VCaP (cell line): ENCODE measurements at regions not wholly inside any gene's neighbourhood (a gene's known extent, or its start where the extent isn't known, plus 50 kb on each side); places are given as distances from the start of the nearest gene placed in this dataset.
"Not testable (repeated sequence)": the region's sequence is repeated elsewhere in the genome, so short reads cannot be mapped to it uniquely, and the experiment has no call there.

Experiments
- H3K27ac ChIP-seq: fragments of 450-650 bp; 2 replicates; pipeline ENCODE4 v1.5.1; 2017
- TF ChIP-seq, protein P1 (sequence below): fragments of 450-650 bp; conservative IDR thresholded peaks from 2 replicates; pipeline ENCODE4 v1.5.1; 2017; ENCODE audit warnings: mild to moderate bottlenecking, moderate library complexity

DNA sequence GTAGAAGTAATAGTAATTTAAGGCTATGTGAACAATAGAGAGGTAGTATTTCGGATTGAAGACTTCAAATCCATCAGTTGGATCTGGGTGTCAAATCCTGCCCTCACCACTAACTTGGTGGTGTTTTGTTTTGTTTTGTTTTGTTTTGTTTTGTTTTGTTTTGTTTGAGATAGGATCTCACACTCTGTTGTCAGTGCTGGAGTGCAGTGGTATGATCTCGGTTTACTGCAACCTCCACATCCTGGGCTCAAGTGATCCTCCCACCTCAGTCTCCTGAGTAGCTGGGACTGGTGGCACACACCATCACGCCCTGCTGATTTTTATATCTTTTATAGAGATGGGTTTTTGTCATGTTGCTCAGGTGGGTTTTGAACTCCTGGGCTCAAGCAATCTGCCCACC is 129.4 kb upstream of the ZNF217 start:
- H3K27ac ChIP-seq = no peak overlapping the region
- TF ChIP-seq, protein P1, sequence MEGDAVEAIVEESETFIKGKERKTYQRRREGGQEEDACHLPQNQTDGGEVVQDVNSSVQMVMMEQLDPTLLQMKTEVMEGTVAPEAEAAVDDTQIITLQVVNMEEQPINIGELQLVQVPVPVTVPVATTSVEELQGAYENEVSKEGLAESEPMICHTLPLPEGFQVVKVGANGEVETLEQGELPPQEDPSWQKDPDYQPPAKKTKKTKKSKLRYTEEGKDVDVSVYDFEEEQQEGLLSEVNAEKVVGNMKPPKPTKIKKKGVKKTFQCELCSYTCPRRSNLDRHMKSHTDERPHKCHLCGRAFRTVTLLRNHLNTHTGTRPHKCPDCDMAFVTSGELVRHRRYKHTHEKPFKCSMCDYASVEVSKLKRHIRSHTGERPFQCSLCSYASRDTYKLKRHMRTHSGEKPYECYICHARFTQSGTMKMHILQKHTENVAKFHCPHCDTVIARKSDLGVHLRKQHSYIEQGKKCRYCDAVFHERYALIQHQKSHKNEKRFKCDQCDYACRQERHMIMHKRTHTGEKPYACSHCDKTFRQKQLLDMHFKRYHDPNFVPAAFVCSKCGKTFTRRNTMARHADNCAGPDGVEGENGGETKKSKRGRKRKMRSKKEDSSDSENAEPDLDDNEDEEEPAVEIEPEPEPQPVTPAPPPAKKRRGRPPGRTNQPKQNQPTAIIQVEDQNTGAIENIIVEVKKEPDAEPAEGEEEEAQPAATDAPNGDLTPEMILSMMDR = no peak

DNA sequence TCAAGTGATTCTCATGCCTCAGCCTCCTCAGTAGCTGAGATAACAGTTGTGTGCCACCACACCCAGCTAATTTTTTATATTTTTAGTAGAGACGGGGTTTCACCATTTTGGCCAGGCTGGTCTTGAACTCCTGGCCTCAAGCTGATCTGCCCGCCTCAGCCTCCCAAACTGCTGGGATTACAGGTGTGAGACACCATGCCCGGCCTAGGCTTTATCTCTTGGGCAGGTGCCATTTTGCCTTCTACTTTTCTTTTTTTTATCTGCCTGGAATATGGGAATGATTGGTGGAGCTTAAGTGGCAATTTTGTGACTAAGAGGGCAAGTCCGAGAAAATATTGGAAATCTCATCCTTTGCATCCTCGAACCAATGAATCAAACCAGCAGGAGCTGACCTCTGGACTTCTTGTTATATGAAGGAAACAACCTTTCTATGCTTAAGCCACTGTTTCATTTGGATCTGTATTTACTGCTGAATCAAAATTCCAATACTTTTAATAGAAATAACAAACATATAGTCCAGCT is 128.9 kb upstream of the ZNF217 start:
- TF ChIP-seq, protein P1 = no peak
- H3K27ac ChIP-seq = no peak overlapping the region

DNA sequence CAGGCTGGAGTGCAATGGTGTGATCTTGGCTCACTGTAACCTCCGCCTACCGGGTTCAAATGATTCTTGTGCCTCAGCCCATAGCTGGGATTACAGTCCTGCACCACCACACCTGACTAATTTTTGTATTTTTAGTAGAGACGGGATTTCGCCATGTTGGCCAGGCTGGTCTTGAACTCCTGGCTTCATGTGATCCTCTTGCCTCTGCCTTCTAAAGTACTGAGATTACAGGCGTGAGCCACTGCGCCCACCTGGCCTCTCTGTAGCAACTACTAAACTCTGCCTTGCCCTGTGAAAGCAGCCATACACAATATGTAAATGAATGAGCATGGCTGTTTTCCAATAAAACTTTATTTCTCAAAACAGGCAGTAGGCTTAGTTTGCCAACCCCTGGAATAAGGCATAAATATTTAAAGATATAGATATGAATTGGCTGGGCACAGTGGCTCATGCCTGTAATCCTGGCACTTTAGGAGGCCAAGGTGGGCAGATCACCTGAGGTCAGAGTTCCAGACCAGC is 127.9 kb upstream of the ZNF217 start:
- not testable (repeated sequence) for H3K27ac ChIP-seq

DNA sequence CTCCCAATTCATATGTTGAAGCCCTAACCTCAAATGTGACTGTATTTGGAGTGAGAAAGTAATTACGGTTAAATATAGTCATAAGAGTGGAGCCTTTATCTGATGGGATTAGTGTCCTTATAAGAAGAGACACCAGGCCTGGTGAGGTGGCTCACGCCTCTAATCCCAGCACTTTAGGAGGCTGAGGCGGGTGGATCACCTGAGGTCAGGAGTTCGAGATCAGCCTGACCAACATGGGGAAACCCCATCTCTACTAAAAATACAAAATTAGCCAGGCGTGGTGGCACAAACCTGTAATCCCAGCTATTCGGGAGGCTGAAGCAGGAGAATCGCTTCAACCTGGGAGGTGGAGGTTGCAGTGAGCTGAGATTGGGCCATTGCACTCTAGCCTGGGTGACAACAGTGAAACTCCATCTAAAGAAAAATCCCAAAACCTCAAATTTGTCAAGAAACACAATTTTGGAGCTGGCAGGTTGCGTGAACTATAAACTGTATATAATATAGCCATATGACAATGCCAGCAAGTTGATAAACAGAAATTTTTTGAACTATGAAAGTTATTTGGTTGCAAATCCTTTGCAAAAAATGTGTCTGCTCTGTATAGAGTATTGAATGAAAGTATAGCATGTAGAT is 125.6 kb upstream of the ZNF217 start:
- H3K27ac ChIP-seq = not testable (repeated sequence)

DNA sequence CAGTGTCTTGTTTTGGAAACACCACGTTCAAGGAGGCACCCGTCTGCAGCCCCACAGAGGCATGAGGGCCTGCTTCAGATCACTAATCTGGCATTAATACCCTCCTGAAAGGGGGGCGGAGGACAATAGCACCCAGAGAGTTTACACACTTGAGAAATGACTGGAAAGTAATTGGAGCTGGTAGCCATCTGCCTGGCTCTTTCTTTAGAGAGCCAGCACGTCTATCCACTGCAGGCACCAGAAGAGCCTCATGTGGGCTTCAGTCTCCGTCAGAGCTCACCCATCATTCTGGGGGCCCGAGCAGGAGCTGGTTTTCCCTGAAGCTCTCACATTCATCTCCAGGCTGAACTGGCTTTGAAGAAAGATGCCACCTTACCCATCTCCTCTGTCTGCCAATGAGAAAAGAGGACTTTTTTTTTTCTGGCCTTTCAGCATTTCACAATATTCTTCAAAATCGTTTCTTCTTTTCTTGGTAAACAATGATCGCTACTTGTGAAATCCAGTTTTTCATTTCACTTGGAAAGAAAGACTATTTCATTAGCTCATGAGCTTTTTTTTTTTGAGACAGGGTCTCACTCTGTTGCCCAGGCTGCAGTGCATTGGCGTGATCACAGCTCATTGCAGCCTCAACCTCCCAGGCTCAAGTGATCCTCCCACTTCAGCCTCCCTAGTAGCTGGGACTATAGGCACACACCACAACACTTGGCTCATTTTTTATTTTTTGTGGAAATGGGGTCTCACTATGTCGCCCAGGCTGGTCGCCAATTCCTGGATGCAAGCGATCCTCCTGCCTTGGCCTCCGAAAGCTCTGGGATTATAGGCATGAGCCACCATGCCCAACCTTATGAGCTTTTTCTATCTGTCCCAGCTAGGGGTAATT is 124.7 kb upstream of the ZNF217 start:
- H3K27ac ChIP-seq = no peak overlapping the region
- TF ChIP-seq, protein P1 = no peak

DNA sequence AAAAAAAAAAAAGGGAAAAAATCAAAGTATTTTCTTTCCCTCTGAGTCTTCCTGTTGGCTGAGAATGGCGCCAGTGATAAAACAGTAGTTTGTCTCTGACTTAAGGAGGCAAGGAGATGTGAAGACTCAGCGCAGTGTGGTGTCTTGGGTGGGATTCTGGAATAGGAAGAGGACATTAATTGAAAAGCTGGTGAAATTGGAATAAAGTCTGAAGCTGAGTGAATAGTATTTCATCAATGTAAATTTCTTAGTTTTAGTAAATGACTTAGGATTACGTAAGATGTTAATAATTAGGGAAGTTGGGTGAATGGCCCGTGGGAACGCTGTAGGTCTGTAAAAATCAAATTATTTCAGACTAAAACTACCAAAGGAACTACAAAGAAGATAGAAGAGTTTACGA is 122.8 kb upstream of the ZNF217 start:
- TF ChIP-seq, protein P1 = no peak

DNA sequence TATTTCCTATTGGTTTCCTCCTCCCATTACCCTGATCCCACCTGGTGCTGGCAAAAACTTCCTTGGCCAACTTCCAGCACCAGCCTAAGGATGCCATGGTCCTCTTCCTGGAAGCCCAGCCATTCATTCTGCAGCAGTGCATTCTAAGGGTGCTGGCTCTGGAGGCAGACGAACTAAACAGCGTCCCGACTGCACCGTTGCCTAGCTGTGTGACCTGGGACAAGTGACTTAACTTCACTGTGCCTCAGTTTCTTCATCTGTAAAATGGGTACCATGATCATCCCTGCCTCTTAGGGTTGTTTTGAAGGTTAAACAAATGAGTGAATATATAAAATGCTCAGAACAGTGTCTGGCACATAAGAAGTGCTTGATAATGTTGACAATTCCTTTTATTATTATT is 120.9 kb upstream of the ZNF217 start:
- TF ChIP-seq, protein P1 = no peak
- H3K27ac ChIP-seq = no peak overlapping the region

More for the DNA sequence above, 122.8 kb upstream of the ZNF217 start:
- H3K27ac ChIP-seq = no peak overlapping the region

DNA sequence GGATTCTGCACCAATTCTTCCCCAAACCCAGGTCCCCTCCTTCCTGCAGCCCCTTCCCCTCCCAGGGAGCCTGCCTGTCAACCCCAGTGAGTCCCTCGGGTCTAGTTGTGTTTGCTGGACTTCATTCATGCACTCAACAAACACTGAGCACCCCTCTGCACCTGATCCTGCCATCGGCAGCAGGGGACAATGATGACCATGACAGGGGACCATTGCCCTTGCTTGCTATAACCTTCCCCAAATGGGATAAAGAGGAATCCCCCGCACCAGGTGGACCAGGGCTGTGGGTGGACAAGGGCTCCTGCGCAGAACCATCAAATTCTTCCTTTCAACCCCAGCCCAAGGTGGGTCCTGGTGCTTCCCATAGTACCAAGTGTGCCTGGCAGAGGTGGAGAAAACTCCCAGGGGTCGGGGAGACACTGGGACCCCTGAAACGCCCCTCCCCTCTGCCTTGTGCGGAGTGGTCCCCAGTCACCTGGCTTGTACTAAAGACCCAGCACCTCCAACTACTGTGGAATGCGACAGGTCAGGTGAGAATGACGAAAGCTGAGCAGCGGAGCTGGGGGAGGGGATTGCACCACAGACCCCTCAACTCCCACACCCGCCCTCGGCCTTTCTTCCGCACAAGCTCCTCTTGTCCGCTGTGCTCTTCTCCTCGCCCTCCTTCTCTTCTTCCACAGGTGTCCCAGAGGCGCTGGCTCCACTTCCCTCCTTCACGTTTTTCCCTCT is 119.9 kb upstream of the ZNF217 start:
- TF ChIP-seq, protein P1 = no peak
- no peak overlapping the region for H3K27ac ChIP-seq
